PC-3 (cell line): ENCODE measurements at regions not wholly inside any gene's neighbourhood (a gene's known extent, or its start where the extent isn't known, plus 50 kb on each side); places are given as distances from the start of the nearest gene placed in this dataset.

Experiments
- ATAC-seq: fragments of 200-7000 bp; cut with Tn5 transposase; 2 replicates; pipeline ENCODE4 v1.9.1; 2020; ENCODE audit warnings: mild to moderate bottlenecking, moderate library complexity
- BruUV-seq: library from RNA; stranded (reverse); fragments of 400-500 nt; replicated peaks from 2 replicates; lab custom pipeline; 2021; lab: Mats Ljungman, UMichigan
- CTCF ChIA-PET: fragments of 300-600 bp; sonication (Branson Sonifier 250); formaldehyde crosslinking; loops from one replicate; lab custom pipeline; 2022; ENCODE audit warnings: antibody characterized with exemption; lab: Charles Lee
- POLR2A ChIA-PET: fragments of 300-600 bp; sonication (Branson Sonifier 250); formaldehyde crosslinking; loops from one replicate; lab custom pipeline; 2022; ENCODE audit warnings: antibody characterized with exemption; ENCODE audit not compliant: unreplicated experiment; lab: Charles Lee
- DNase-seq: peaks from one replicate; pipeline ENCODE4 v3.0.0-alpha.2; 2015
- H2AFZ ChIP-seq: fragments of 300-600 bp; sonication (generic); 2 replicates; pipeline ENCODE4 v1.6.0; 2016; ENCODE audit warnings: antibody characterized with exemption, low read length
- H3F3A ChIP-seq: fragments of 300-600 bp; sonication (generic); one replicate; pipeline ENCODE4 v1.6.0; 2017; ENCODE audit warnings: antibody characterized with exemption, low read length, control low read depth, mild to moderate bottlenecking; ENCODE audit not compliant: unreplicated experiment
- H3K27ac ChIP-seq: fragments of 300-600 bp; sonication (generic); 2 replicates; pipeline ENCODE4 v1.5.1; 2016; ENCODE audit warnings: mild to moderate bottlenecking, low read length
- H3K27me3 ChIP-seq: fragments of 300-600 bp; sonication (generic); 2 replicates; pipeline ENCODE4 v1.6.1; 2016; ENCODE audit warnings: low read length, mixed read lengths
- H3K36me3 ChIP-seq: fragments of 300-600 bp; sonication (generic); 2 replicates; pipeline ENCODE4 v1.6.1; 2016; ENCODE audit warnings: low read depth, mixed run types, low read length, mixed read lengths
- H3K4me1 ChIP-seq: fragments of 300-600 bp; sonication (generic); 2 replicates; pipeline ENCODE4 v1.5.1; 2016; ENCODE audit warnings: low read length; ENCODE audit not compliant: insufficient read depth
- H3K4me2 ChIP-seq: fragments of 300-600 bp; sonication (generic); 2 replicates; pipeline ENCODE4 v1.6.0; 2016; ENCODE audit warnings: low read length
- H3K4me3 ChIP-seq: fragments of 300-600 bp; sonication (generic); 2 replicates; pipeline ENCODE4 v1.5.1; 2016; ENCODE audit warnings: mild to moderate bottlenecking, low read length, mixed read lengths
- H3K79me2 ChIP-seq: fragments of 300-600 bp; sonication (generic); 2 replicates; pipeline ENCODE4 v1.6.1; 2017; ENCODE audit warnings: low read length, mixed read lengths
- H3K9ac ChIP-seq: fragments of 300-600 bp; sonication (generic); 2 replicates; pipeline ENCODE4 v1.6.0; 2016; ENCODE audit warnings: mild to moderate bottlenecking, low read length
- H3K9me2 ChIP-seq: fragments of 300-600 bp; sonication (generic); replicated peaks from 2 replicates; pipeline ENCODE4 v1.6.1; 2016; ENCODE audit warnings: mixed run types, low read length, mixed read lengths
- H3K9me3 ChIP-seq: fragments of 300-600 bp; sonication (generic); 2 replicates; pipeline ENCODE4 v1.6.1; 2016; ENCODE audit warnings: low read length, mixed read lengths
- H4K20me1 ChIP-seq: fragments of 300-600 bp; sonication (generic); 2 replicates; pipeline ENCODE4 v1.6.1; 2016; ENCODE audit warnings: low read length, mixed read lengths
- CTCF ChIP-seq: fragments of 300-600 bp; sonication (generic); conservative IDR thresholded peaks from 2 replicates; pipeline ENCODE4 v1.5.1; 2017; ENCODE audit warnings: antibody characterized with exemption, low read depth, mild to moderate bottlenecking, low read length
- EZH2 ChIP-seq: fragments of 300-600 bp; sonication (generic); IDR thresholded peaks from one replicate; pipeline ENCODE4 v1.6.1; 2017; ENCODE audit warnings: antibody characterized with exemption, mild to moderate bottlenecking, low read length; ENCODE audit not compliant: unreplicated experiment
- EZH2phosphoT487 ChIP-seq: fragments of 300-600 bp; sonication (generic); IDR thresholded peaks from 2 replicates; pipeline ENCODE4 v1.6.1; 2018; ENCODE audit warnings: mild to moderate bottlenecking, antibody characterized with exemption, low read length, borderline replicate concordance
- intact Hi-C: fragments of 100-400 bp; cut with micrococcal nuclease; formaldehyde crosslinking; loops from 2 replicates; pipeline ENCODE4 v1.9.0; 2023

GRCh38 chr3:193078996-193079753 lies 161.5 kb upstream of the MB21D2 start:
- CTCF ChIA-PET = no interaction called here
- Histone ChIP-seq H3K4me2 (no peak overlapping the region), H3K9me2 (no peaks in the 10 kb centered on the region), H3K79me2 (no peaks in the 10 kb centered on the region), H3K4me3 (no peak overlapping the region), H3K9me3 (no peaks in the 10 kb centered on the region), H2AFZ (no peak overlapping the region), H3K4me1 (no peaks in the 10 kb centered on the region), H3K9ac (no peak overlapping the region), H3K36me3 (no peaks in the 10 kb centered on the region), H3F3A (no peaks in the 10 kb centered on the region), H3K27me3 (peaks cover 20% of the 10 kb centered on the region), H4K20me1 (no peaks in the 10 kb centered on the region), H3K27ac (no peak overlapping the region)
- BruUV-seq = no TSS peak
- intact Hi-C loops = no loop called here
- TF ChIP-seq EZH2phosphoT487 (no peak), EZH2 (no peak), CTCF (no peak)
- ATAC-seq (no peak), DNase-seq (no peak)
- POLR2A ChIA-PET = no interaction called here

GRCh38 chr3:193080821-193081365 lies 160.1 kb upstream of the PLAAT1 start:
- H4K20me1 ChIP-seq = no peaks in the 10 kb centered on the region
- peaks cover 30% of the 10 kb centered on the region for H3K27me3 ChIP-seq
- no peak overlapping the region for H3K4me3 ChIP-seq
- no TSS peak for BruUV-seq
- no peaks in the 10 kb centered on the region for H3F3A ChIP-seq
- intact Hi-C loops = no loop called here
- no peak overlapping the region for H2AFZ ChIP-seq
- H3K9me2 ChIP-seq = no peaks in the 10 kb centered on the region
- TF ChIP-seq CTCF = no peak
- no peak for TF ChIP-seq EZH2phosphoT487
- no peak for TF ChIP-seq EZH2
- ChIA-PET POLR2A (no interaction called here), CTCF (no interaction called here)
- DNase-seq (no peak), ATAC-seq (no peak)
- no peaks in the 10 kb centered on the region for H3K36me3 ChIP-seq
- no peak overlapping the region for H3K4me2 ChIP-seq
- H3K9ac ChIP-seq = no peak overlapping the region
- H3K27ac ChIP-seq = no peak overlapping the region
- no peaks in the 10 kb centered on the region for H3K4me1 ChIP-seq
- no peaks in the 10 kb centered on the region for H3K9me3 ChIP-seq
- no peaks in the 10 kb centered on the region for H3K79me2 ChIP-seq

GRCh38 chr3:193085655-193086054 lies 155.4 kb upstream of the PLAAT1 start:
- Histone ChIP-seq H2AFZ (no peak overlapping the region), H3K79me2 (no peaks in the 10 kb centered on the region), H3K9me2 (no peaks in the 10 kb centered on the region), H3K27ac (no peak overlapping the region), H3K4me2 (no peak overlapping the region), H3K9ac (no peak overlapping the region), H3K4me3 (no peak overlapping the region), H3K27me3 (peaks cover 39% of the 10 kb centered on the region), H3K9me3 (no peaks in the 10 kb centered on the region), H4K20me1 (no peaks in the 10 kb centered on the region), H3K36me3 (no peaks in the 10 kb centered on the region), H3F3A (no peaks in the 10 kb centered on the region), H3K4me1 (no peaks in the 10 kb centered on the region)
- POLR2A ChIA-PET = no interaction called here
- TF ChIP-seq EZH2 = no peak
- TF ChIP-seq EZH2phosphoT487 = no peak
- TF ChIP-seq CTCF = no peak
- ATAC-seq (no peak), DNase-seq (no peak)
- CTCF ChIA-PET = no interaction called here
- intact Hi-C loops = no loop called here
- BruUV-seq = no TSS peak
